A673 (cell line): ENCODE measurements at regions not wholly inside any gene's neighbourhood (a gene's known extent, or its start where the extent isn't known, plus 50 kb on each side); places are given as distances from the start of the nearest gene placed in this dataset.

Source experiments
- CTCF ChIP-seq: fragments of 300-800, 200-600 bp; sonication (generic); conservative IDR thresholded peaks from 2 replicates; pipeline ENCODE4 v1.5.1; 2017; ENCODE audit warnings: low read depth, mild to moderate bottlenecking, antibody characterized with exemption, low read length, moderate library complexity, mixed read lengths
- EZH2 ChIP-seq: fragments of 200-600 bp; sonication (generic); IDR thresholded peaks from 2 replicates; pipeline ENCODE4 v1.6.1; 2017; ENCODE audit warnings: borderline replicate concordance, low read depth, mild to moderate bottlenecking, mixed read lengths, antibody characterized with exemption, low read length; ENCODE audit not compliant: poor library complexity, severe bottlenecking

GRCh38 chr11:116397602-116398084, 375.1 kb downstream of the BUD13 start:
- no peak for TF ChIP-seq CTCF
- no peak for TF ChIP-seq EZH2
